NT2/D1 (cell line): ENCODE measurements at regions not wholly inside any gene's neighbourhood (a gene's known extent, or its start where the extent isn't known, plus 50 kb on each side); places are given as distances from the start of the nearest gene placed in this dataset.

Experiments used
- YY1 ChIP-seq: IDR thresholded peaks from 2 replicates; pipeline ENCODE4 v1.6.1; 2011; ENCODE audit not compliant: insufficient read length, insufficient read depth
- ZNF274 ChIP-seq: IDR thresholded peaks from 2 replicates; pipeline ENCODE4 v1.6.1; 2011; ENCODE audit warnings: mild to moderate bottlenecking, low read depth, low read length

GRCh38 chr6:16973545-16974386, 128.1 kb upstream of the STMND1 start:
- TF ChIP-seq ZNF274: no peak
- no peak for TF ChIP-seq YY1
